ENCODE measurements at regions not wholly inside any gene's neighbourhood (a gene's known extent, or its start where the extent isn't known, plus 50 kb on each side); places are given as distances from the start of the nearest gene placed in this dataset.

DNA sequence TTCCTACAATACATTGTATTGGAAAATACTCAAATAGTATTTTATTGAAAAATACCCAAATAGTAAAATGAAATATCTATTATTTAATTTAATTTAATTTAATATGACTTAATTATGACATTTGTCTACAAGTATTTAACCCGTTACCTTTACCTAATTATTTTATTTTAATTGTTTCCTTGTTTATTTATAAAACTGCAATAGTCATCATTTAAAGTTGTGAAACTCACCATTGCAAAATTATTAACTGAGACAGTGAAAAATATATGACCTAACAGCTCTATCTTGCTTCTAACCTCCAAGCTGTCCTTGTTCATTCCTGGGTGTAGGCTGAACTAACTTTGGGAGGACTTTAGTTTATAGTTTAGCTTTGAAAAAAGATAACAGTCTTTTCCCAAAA is 300.6 kb upstream of the POGK start:
- TF ChIP-seq ZC3H10 (CRISPR knock-in tag; IDR thresholded peaks at IDR 0.05) (no peak), TOX (CRISPR knock-in tag; IDR thresholded peaks at IDR 0.05; ENCODE audit: borderline replicate concordance) (no peak), ZNF70 (CRISPR knock-in tag; IDR thresholded peaks at IDR 0.05) (no peak), SNAI2 (CRISPR knock-in tag; IDR thresholded peaks at IDR 0.05) (no peak)
- TF ChIP-seq, protein P1, sequence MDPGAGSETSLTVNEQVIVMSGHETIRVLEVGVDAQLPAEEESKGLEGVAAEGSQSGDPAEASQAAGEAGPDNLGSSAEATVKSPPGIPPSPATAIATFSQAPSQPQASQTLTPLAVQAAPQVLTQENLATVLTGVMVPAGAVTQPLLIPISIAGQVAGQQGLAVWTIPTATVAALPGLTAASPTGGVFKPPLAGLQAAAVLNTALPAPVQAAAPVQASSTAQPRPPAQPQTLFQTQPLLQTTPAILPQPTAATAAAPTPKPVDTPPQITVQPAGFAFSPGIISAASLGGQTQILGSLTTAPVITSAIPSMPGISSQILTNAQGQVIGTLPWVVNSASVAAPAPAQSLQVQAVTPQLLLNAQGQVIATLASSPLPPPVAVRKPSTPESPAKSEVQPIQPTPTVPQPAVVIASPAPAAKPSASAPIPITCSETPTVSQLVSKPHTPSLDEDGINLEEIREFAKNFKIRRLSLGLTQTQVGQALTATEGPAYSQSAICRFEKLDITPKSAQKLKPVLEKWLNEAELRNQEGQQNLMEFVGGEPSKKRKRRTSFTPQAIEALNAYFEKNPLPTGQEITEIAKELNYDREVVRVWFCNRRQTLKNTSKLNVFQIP (CRISPR knock-in tag; IDR thresholded peaks at IDR 0.05; ENCODE audit: borderline replicate concordance, low read depth): no peak

Measured in SK-N-SH treated with all-trans-retinoic acid at 6 μM for 48 hours (cell line).